ENCODE measurements at regions not wholly inside any gene's neighbourhood (a gene's known extent, or its start where the extent isn't known, plus 50 kb on each side); places are given as distances from the start of the nearest gene placed in this dataset.

- no peaks in the 10 kb centered on the region for H3K9me3 ChIP-seq
- no peaks in the 10 kb centered on the region for H3K27me3 ChIP-seq
- no peaks in the 10 kb centered on the region for H3K4me1 ChIP-seq
- H3K36me3 ChIP-seq, result no peaks in the 10 kb centered on the region
- ATAC-seq, result no peak
- no peak overlapping the region for H3K27ac ChIP-seq
- intact Hi-C loops (cut with DNase I), result no loop called here
- TF ChIP-seq, protein P1, sequence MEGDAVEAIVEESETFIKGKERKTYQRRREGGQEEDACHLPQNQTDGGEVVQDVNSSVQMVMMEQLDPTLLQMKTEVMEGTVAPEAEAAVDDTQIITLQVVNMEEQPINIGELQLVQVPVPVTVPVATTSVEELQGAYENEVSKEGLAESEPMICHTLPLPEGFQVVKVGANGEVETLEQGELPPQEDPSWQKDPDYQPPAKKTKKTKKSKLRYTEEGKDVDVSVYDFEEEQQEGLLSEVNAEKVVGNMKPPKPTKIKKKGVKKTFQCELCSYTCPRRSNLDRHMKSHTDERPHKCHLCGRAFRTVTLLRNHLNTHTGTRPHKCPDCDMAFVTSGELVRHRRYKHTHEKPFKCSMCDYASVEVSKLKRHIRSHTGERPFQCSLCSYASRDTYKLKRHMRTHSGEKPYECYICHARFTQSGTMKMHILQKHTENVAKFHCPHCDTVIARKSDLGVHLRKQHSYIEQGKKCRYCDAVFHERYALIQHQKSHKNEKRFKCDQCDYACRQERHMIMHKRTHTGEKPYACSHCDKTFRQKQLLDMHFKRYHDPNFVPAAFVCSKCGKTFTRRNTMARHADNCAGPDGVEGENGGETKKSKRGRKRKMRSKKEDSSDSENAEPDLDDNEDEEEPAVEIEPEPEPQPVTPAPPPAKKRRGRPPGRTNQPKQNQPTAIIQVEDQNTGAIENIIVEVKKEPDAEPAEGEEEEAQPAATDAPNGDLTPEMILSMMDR (IDR thresholded peaks at IDR 0.05), result no peak
- no peak overlapping the region for H3K4me3 ChIP-seq
- DNase-seq, result no peak
Measured at GRCh38 chr2:5592916-5593315, 99.3 kb upstream of the SOX11 start.

GRCh38 chr2:5594249-5594695 is 97.9 kb upstream of the SOX11 start:
- Histone ChIP-seq H3K36me3 (no peaks in the 10 kb centered on the region), H3K4me3 (no peak overlapping the region), H3K9me3 (no peaks in the 10 kb centered on the region), H3K27ac (no peak overlapping the region), H3K27me3 (no peaks in the 10 kb centered on the region), H3K4me1 (no peaks in the 10 kb centered on the region)
- no peak for ATAC-seq
- TF ChIP-seq, protein P1 (IDR thresholded peaks at IDR 0.05), result no peak
- intact Hi-C loops (cut with DNase I), result no loop called here
- DNase-seq, result no peak

DNA sequence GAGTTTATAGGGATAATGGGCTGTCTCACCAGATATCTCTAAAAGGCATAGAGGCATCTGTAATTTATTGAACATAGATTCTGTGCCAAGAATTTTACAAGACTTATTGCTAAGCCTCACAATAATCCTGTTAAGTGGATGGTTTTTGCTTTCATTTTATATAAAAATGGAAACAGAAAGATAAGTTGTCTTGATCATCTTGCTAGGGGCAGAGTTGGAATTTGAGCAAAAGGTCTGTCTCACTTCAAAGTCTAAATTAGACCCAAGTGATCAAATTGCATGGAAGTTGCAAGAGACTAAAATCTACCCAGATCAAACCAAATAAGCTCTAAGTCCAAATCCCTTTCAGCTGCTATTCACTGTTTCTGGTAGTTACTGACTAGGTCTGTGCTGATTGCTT is 95.3 kb upstream of the SOX11 start:
- no peaks in the 10 kb centered on the region for H3K27me3 ChIP-seq
- H3K4me1 ChIP-seq, result no peaks in the 10 kb centered on the region
- H3K27ac ChIP-seq, result no peak overlapping the region
- ATAC-seq, result no peak
- DNase-seq, result no peak
- no peak overlapping the region for H3K4me3 ChIP-seq
- TF ChIP-seq, protein P1 (IDR thresholded peaks at IDR 0.05), result no peak
- H3K9me3 ChIP-seq, result no peaks in the 10 kb centered on the region
- H3K36me3 ChIP-seq, result no peaks in the 10 kb centered on the region
- intact Hi-C loops (cut with DNase I), result no loop called here

- Histone ChIP-seq H3K27me3 (no peaks in the 10 kb centered on the region), H3K27ac (no peak overlapping the region), H3K4me1 (no peaks in the 10 kb centered on the region), H3K4me3 (no peak overlapping the region), H3K9me3 (no peaks in the 10 kb centered on the region), H3K36me3 (no peaks in the 10 kb centered on the region)
- TF ChIP-seq, protein P1 (IDR thresholded peaks at IDR 0.05), result no peak
- DNase-seq (no peak), ATAC-seq (no peak)
- intact Hi-C loops (cut with DNase I), result no loop called here
Measured at GRCh38 chr2:5598156-5598555, 94.0 kb upstream of the SOX11 start.

- Histone ChIP-seq H3K4me3 (no peak overlapping the region), H3K27me3 (no peaks in the 10 kb centered on the region), H3K9me3 (no peaks in the 10 kb centered on the region), H3K36me3 (no peaks in the 10 kb centered on the region), H3K27ac (no peak overlapping the region), H3K4me1 (no peaks in the 10 kb centered on the region)
- TF ChIP-seq, protein P1 (IDR thresholded peaks at IDR 0.05), result no peak
- intact Hi-C loops (cut with DNase I), result no loop called here
- DNase-seq (no peak), ATAC-seq (no peak)
Measured at GRCh38 chr2:5609201-5609600, 83.0 kb upstream of the SOX11 start.

DNA sequence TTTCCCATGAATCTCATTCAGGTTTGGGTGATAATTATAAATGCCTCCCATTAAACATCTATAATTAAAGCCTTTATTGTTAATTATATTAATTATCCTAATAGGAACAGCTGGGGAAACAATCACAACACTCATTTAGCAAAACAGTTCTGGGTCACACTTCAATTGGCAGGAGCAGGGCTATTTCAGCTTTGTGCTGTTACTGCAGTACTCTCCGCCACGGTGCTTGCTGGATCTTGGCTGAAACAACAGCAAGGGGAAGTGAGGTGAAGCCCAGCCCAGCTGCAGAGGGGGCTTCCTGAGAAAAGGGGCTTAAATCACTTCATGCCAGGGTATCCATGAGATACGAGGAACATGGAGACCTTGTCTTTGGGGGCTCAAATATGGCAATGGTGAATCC is 79.5 kb upstream of the SOX11 start:
- H3K4me3 ChIP-seq, result no peak overlapping the region
- intact Hi-C loops (cut with DNase I), result no loop called here
- H3K9me3 ChIP-seq, result no peaks in the 10 kb centered on the region
- ATAC-seq (no peak), DNase-seq (no peak)
- no peak overlapping the region for H3K27ac ChIP-seq
- H3K27me3 ChIP-seq, result no peaks in the 10 kb centered on the region
- no peaks in the 10 kb centered on the region for H3K36me3 ChIP-seq
- TF ChIP-seq, protein P1 (IDR thresholded peaks at IDR 0.05), result no peak
- no peaks in the 10 kb centered on the region for H3K4me1 ChIP-seq

Data from upper lobe of right lung (tissue), 1 donor.